GM23248 (cell line): ENCODE measurements at regions not wholly inside any gene's neighbourhood (a gene's known extent, or its start where the extent isn't known, plus 50 kb on each side); places are given as distances from the start of the nearest gene placed in this dataset.

Experiments
- DNase-seq: peaks from one replicate; pipeline ENCODE4 v3.0.0-alpha.2; 2015
- H2AFZ ChIP-seq: fragments of 200-600 bp; sonication (generic); 2 replicates; pipeline ENCODE4 v1.6.1; 2016; ENCODE audit warnings: antibody characterized with exemption
- H3F3A ChIP-seq: fragments of 200-600 bp; sonication (generic); 2 replicates; pipeline ENCODE4 v1.6.1; 2016; ENCODE audit warnings: mild to moderate bottlenecking, antibody characterized with exemption, mixed run types; ENCODE audit not compliant: insufficient read depth
- H3K27ac ChIP-seq: fragments of 200-600 bp; sonication (generic); 2 replicates; pipeline ENCODE4 v1.5.1; 2016; ENCODE audit warnings: mild to moderate bottlenecking
- H3K27me3 ChIP-seq: fragments of 200-600 bp; sonication (generic); replicated peaks from 2 replicates; pipeline ENCODE4 v1.6.1; 2016; ENCODE audit warnings: mild to moderate bottlenecking; ENCODE audit not compliant: insufficient read depth
- H3K36me3 ChIP-seq: fragments of 200-600 bp; sonication (generic); 2 replicates; pipeline ENCODE4 v1.6.1; 2016; ENCODE audit warnings: low read depth, mild to moderate bottlenecking
- H3K4me1 ChIP-seq: fragments of 200-600 bp; sonication (generic); 2 replicates; pipeline ENCODE4 v1.6.1; 2016; ENCODE audit warnings: mild to moderate bottlenecking; ENCODE audit not compliant: insufficient read depth
- H3K4me2 ChIP-seq: fragments of 200-600 bp; sonication (generic); one replicate; pipeline ENCODE4 v1.6.1; 2016; ENCODE audit warnings: mild to moderate bottlenecking; ENCODE audit not compliant: unreplicated experiment
- H3K4me3 ChIP-seq: fragments of 200-600 bp; sonication (generic); 2 replicates; pipeline ENCODE4 v1.5.1; 2016; ENCODE audit warnings: mild to moderate bottlenecking
- H3K79me2 ChIP-seq: fragments of 200-600 bp; sonication (generic); 2 replicates; pipeline ENCODE4 v1.6.1; 2016; ENCODE audit warnings: mild to moderate bottlenecking; ENCODE audit not compliant: insufficient read depth
- H3K9ac ChIP-seq: fragments of 200-600 bp; sonication (generic); 2 replicates; pipeline ENCODE4 v1.6.1; 2016; ENCODE audit warnings: mild to moderate bottlenecking
- H3K9me2 ChIP-seq: fragments of 200-600 bp; sonication (generic); 2 replicates; pipeline ENCODE4 v1.6.1; 2016; ENCODE audit warnings: mixed run types, mild to moderate bottlenecking, moderate library complexity; ENCODE audit not compliant: insufficient read depth
- H3K9me3 ChIP-seq: fragments of 200-600 bp; sonication (generic); one replicate; pipeline ENCODE4 v1.6.1; 2017; ENCODE audit warnings: low read depth
- H4K20me1 ChIP-seq: fragments of 200-600 bp; sonication (generic); 2 replicates; pipeline ENCODE4 v1.6.0; 2016; ENCODE audit not compliant: insufficient read depth
- EZH2 ChIP-seq: fragments of 200-600 bp; sonication (generic); IDR thresholded peaks from 2 replicates; pipeline ENCODE4 v1.6.1; 2018; ENCODE audit warnings: antibody characterized with exemption, mild to moderate bottlenecking; ENCODE audit not compliant: insufficient read depth, poor library complexity, severe bottlenecking
- EZH2phosphoT487 ChIP-seq: fragments of 200-600 bp; sonication (generic); IDR thresholded peaks from 2 replicates; pipeline ENCODE4 v1.6.1; 2018; ENCODE audit warnings: antibody characterized with exemption, moderate library complexity, mild to moderate bottlenecking, low read depth; ENCODE audit not compliant: insufficient read depth
- WGBS, 2 experiments: methylation state at CpG; one replicate each; pipeline ENCODE4 v1.1.6; 2015 to 2017; ENCODE audit warnings: low lambda C conversion rate in 2 of 2, low coverage in 1 of 2; ENCODE audit errors: missing lambda C conversion rate in 2 of 2; 5-methylcytosine and 5-hydroxymethylcytosine counted together
- in situ Hi-C: fragments of 300-500 bp; cut with MboI; formaldehyde crosslinking; loops from 2 replicates; pipeline ENCODE4 v1.15.0; 2020

- no peaks in the 10 kb centered on the region for H3K36me3 ChIP-seq
- H3F3A ChIP-seq: peaks cover 4% of the 10 kb centered on the region; the same call in 1 of the 2 replicates
- H3K4me3 ChIP-seq: no peak overlapping the region
- no peaks in the 10 kb centered on the region for H4K20me1 ChIP-seq
- H3K9me2 ChIP-seq: no peaks in the 10 kb centered on the region
- no peak overlapping the region for H3K9ac ChIP-seq
- no peaks in the 10 kb centered on the region for H3K9me3 ChIP-seq
- in situ Hi-C loops: no loop called here
- no peak for TF ChIP-seq EZH2
- no peak for TF ChIP-seq EZH2phosphoT487
- no peak overlapping the region for H3K27ac ChIP-seq
- peaks cover 16% of the 10 kb centered on the region for H3K4me1 ChIP-seq
- H3K79me2 ChIP-seq: no peaks in the 10 kb centered on the region
- H3K27me3 ChIP-seq: no peaks in the 10 kb centered on the region
- DNase-seq: peak; percentile 30
- no peak overlapping the region for H2AFZ ChIP-seq
- no peak overlapping the region for H3K4me2 ChIP-seq
- 41 to 48% methylated on average over 1 of the region's 1 CpG for WGBS, 2 experiments
Measured at GRCh38 chr14:55512421-55512820, 67.6 kb upstream of the KTN1 start.

GRCh38 chr14:55513491-55513890, 66.5 kb upstream of the KTN1 start:
- H4K20me1 ChIP-seq: no peaks in the 10 kb centered on the region
- no peak overlapping the region for H2AFZ ChIP-seq
- no peak for TF ChIP-seq EZH2
- TF ChIP-seq EZH2phosphoT487: no peak
- no peaks in the 10 kb centered on the region for H3K9me2 ChIP-seq
- no peaks in the 10 kb centered on the region for H3K36me3 ChIP-seq
- H3F3A ChIP-seq: peaks cover 4% of the 10 kb centered on the region; the same call in 1 of the 2 replicates
- no peak overlapping the region for H3K27ac ChIP-seq
- H3K4me2 ChIP-seq: no peak overlapping the region
- DNase-seq: no peak
- no peaks in the 10 kb centered on the region for H3K27me3 ChIP-seq
- H3K79me2 ChIP-seq: no peaks in the 10 kb centered on the region
- no peak overlapping the region for H3K4me3 ChIP-seq
- H3K9me3 ChIP-seq: no peaks in the 10 kb centered on the region
- in situ Hi-C loops: no loop called here
- H3K9ac ChIP-seq: no peak overlapping the region
- WGBS, 2 experiments: 90 to 91% methylated on average over 8 to 10 of the region's 10 CpGs
- H3K4me1 ChIP-seq: peaks cover 16% of the 10 kb centered on the region

- no peaks in the 10 kb centered on the region for H3K79me2 ChIP-seq
- peak; percentile 74 for DNase-seq
- no peak overlapping the region for H3K4me3 ChIP-seq
- no peaks in the 10 kb centered on the region for H4K20me1 ChIP-seq
- H3K9me3 ChIP-seq: no peaks in the 10 kb centered on the region
- in situ Hi-C loops: no loop called here
- no peaks in the 10 kb centered on the region for H3K27me3 ChIP-seq
- TF ChIP-seq EZH2: no peak
- TF ChIP-seq EZH2phosphoT487: no peak
- no peaks in the 10 kb centered on the region for H3K36me3 ChIP-seq
- 51 to 59% methylated on average over 17 of the region's 17 CpGs for WGBS, 2 experiments
- H3K4me1 ChIP-seq: peaks cover 16% of the 10 kb centered on the region
- no peaks in the 10 kb centered on the region for H3K9me2 ChIP-seq
- H3K4me2 ChIP-seq: peak overlapping the region; percentile 40
- peak overlapping the region; percentile 29 for H3K27ac ChIP-seq
- H3F3A ChIP-seq: peaks cover 4% of the 10 kb centered on the region; the same call in 1 of the 2 replicates
- H2AFZ ChIP-seq: peak overlapping the region; percentile 49
- no peak overlapping the region for H3K9ac ChIP-seq
Measured at GRCh38 chr14:55514819-55515490, 65.1 kb upstream of the KTN1 start.

DNA sequence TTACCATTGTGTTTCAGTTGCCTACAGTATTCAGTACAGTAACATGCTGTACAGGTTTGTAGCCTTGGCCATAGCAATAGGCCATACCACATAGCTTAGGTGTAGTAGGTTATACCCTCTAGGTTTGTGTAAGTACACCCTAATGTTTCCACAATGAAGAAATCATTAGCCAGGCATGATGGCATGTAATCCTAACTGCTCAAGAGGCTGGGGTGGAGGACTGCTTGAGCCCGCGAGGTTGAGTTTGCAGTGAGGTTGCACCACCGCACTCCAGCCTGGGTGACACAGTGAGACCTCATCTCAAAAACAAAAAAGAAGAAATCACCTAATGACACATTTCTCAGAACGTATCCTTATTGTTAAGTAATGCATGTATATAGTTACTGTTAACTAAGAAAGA, 63.2 kb upstream of the KTN1 start:
- no peak for DNase-seq
- H3K9ac ChIP-seq: no peak overlapping the region
- no peaks in the 10 kb centered on the region for H3K36me3 ChIP-seq
- WGBS, 2 experiments: 96 to 97% methylated on average over 4 of the region's 4 CpGs
- H3K4me2 ChIP-seq: no peak overlapping the region
- in situ Hi-C loops: no loop called here
- no peak overlapping the region for H3K27ac ChIP-seq
- H3K4me1 ChIP-seq: peaks cover 16% of the 10 kb centered on the region
- no peaks in the 10 kb centered on the region for H3K9me3 ChIP-seq
- H2AFZ ChIP-seq: no peak overlapping the region
- H3F3A ChIP-seq: peaks cover 4% of the 10 kb centered on the region; the same call in 1 of the 2 replicates
- no peaks in the 10 kb centered on the region for H3K79me2 ChIP-seq
- no peak overlapping the region for H3K4me3 ChIP-seq
- no peaks in the 10 kb centered on the region for H3K27me3 ChIP-seq
- H3K9me2 ChIP-seq: no peaks in the 10 kb centered on the region
- no peaks in the 10 kb centered on the region for H4K20me1 ChIP-seq
- TF ChIP-seq EZH2phosphoT487 (no peak), EZH2 (no peak)
